Inflammatory macrophage (primary cell): ENCODE measurements at regions not wholly inside any gene's neighbourhood (a gene's known extent, or its start where the extent isn't known, plus 50 kb on each side); places are given as distances from the start of the nearest gene placed in this dataset.

Experiments
- DNase-seq, 2 donors: peaks; one replicate each; pipeline ENCODE4 v3.0.0-alpha.2; 2020 to 2022

DNA sequence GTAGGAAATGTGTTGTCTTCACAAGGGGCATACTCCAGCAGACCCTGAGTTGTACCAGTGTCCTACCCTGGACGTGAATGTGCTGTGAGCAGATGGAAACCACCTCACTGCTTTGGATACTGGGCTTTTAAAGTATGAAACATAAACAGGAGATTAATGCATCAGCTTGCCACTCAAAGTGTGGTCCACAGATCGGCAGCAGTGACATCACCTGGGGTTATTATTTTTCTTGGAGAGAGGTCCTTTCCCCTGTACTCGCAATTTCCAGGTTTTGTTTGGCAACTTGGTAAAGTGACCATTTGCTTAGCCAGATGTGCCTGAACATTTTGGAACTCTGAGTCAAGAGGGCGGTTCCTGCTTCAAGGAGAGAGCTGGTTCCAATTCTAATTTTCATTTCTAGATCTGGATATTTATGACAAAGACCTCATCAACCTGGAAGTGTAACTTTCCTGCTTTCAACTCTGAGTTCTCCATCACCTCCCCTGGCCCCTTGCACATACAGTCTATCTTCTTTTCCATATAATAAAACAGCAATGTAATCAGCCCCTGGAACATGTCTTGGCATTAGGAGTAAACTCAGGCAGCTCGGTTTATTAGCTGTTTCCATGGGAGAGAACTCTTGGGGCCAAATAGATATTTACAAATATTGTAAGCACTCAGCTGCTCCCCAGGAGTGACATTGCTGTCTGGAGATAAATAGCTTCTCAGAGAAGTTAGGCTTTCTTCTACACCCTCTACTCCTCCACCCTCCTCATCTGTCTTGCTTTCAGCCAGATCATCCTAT is 237.0 kb upstream of the TBX3 start:
- DNase-seq = no peak

DNA sequence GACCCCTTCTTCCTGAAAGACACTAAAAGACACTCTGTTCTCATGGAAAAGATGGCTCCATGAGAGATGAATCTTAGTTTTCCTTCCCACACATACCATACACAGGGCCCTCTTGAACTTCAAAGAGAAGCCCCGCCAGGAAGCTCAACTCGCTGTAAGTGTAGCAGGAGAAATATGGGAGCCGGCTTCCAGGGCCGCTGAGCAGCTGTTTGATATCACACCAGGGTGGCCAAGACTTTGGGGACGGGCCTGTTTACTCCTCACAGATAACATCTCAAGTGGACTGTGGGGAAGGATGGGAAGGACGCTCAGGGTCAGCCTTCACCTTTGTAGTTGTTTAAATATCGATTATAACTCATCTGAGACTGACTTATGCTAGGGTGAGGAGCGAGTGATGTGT is 235.5 kb upstream of the TBX3 start:
- DNase-seq = no peak

- no peak for DNase-seq
Measured at GRCh38 chr12:114918535-114919233, 234.7 kb upstream of the TBX3 start.

GRCh38 chr12:114917953-114918352 is 234.0 kb upstream of the TBX3 start:
- no peak for DNase-seq

DNA sequence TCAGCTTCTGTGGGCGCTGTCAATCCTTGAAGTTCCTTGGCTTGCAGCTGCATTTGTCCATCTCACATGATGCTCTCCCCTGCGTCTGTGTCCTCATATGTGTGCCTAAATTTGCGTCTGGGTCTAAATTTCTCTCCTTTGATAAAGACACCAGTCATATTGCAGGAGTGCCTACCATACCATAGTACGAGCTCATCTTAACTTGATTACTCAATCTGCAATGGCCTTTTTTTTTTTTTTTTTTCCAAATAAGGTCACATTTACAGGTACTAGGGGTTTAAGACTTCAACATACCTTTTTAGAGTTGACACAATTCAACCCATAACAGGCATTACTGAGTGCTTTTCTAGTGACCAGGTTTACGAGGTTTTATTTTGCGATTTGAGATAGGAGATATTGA is 233.3 kb upstream of the TBX3 start:
- DNase-seq = no peak

GRCh38 chr12:114916541-114916940 is 232.6 kb upstream of the TBX3 start:
- no peak for DNase-seq

DNA sequence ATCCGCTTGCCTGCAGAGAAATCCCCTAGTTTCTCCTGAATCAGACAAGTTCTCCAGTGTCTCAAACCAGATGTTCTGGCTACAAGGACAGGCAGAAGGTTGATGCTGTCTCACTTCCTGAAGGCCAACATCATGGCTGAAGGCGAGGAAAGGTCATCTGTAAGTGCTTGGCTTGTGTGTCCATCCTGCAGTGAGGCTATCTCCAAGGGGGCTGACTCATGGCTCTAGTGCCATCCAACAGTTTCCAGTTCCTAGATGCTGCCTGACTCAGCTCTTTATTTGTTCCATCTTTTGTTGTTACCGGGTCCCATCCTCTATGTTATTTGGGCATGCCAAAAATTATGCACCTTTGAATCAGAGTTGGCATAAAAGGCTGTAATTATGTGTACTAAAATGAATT is 232.1 kb upstream of the TBX3 start:
- DNase-seq = no peak

DNA sequence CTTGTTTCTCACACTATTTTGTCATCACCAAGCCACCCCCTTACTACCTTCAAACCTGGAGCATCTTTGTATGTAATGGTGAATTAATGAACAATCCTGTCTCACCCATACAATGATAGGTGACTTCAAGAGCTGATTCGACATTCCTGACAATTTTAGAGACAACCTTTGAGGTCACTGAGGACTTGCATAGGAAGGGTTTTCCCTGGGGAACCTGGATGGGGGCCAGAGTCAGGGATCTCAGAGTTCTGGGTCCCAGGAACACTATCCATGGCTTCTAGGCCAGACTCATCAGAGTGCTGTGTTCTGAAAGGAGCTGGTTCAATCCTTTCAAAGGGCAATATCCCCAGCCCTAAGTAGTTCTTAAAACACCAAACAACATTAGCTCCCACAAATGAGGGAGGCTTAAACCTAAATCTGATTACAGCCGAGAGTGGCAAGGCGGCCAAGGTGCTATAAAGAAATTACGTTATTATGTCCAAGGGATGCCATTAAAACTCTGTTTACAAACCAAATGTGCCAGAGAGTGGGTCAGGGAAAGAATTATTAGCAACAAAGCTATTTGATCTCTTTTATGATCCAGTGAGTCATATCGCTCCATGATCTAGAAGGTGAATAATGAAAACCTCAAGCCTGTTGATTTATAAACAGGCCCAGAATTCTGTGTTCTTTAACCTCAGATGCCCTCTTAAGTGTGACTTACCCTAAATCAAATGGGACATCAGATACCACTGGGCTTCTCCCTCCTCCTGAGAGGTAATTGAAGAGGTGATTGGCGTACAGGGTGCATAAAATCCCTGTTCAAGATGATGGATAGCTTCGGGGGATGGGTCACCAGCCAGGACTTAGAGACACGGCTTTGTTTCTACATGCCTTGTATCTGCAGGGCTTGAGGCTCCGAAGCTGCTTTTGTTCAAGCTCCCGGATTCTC is 230.2 kb upstream of the TBX3 start:
- DNase-seq = no peak

GRCh38 chr12:114912811-114913210 is 228.8 kb upstream of the TBX3 start:
- DNase-seq = no peak

- DNase-seq = no peak
Measured at GRCh38 chr12:114911196-114911595, 227.2 kb upstream of the TBX3 start.

GRCh38 chr12:114904254-114905003 is 220.5 kb upstream of the TBX3 start:
- no peak for DNase-seq

DNA sequence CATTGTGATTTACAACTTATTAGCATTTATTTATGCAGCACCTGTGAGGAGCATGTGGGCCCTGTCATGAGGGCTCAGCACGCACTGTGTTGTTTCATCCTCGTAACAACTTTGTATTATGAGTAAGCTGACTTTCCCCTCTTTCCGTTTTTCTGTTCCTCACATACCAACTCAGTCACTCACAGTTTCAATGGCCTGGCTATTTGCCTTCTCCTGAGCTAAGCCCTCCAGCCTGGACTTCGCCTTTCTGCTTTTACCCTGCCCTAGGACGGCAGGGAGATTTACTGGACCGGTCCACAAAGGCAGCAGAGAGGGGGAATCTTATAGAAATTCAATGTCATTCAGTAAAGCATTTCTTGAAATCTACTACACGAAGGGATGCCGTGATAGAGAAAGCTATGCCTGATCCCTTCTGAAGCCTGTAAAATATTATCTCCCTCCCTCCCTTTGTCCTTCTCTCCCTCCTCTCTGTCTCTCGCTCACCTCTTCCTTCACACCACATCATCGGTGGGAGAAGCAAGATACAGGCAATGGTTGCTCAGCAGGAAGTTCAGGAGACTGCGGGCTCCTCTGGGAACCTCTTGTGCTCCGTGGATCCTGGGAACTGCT is 219.2 kb upstream of the TBX3 start:
- DNase-seq = no peak

GRCh38 chr12:114902665-114903064 is 218.7 kb upstream of the TBX3 start:
- no peak for DNase-seq

GRCh38 chr12:114901316-114901715 is 217.3 kb upstream of the TBX3 start:
- DNase-seq = no peak

GRCh38 chr12:114898159-114898558 is 214.2 kb upstream of the TBX3 start:
- DNase-seq = no peak

DNA sequence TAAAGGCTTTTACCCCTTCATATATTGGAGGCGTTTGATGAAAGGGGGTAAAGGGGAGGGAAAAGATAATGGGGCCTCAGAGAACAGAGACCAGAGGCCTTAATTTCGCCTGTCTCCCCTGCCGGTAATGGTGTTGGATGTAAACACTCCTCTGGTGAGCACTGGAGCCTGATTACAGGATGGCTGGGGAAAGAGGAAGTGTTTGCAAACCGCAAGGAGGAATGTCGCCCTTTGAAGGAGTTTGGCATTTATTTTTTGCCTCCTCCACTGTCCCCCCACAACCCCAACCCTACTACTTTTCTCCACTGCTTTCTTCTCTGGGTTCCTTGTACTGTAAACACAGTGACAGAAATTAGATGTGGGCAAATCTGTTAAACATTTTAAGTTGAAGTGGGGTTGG is 211.9 kb upstream of the TBX3 start:
- no peak for DNase-seq

DNA sequence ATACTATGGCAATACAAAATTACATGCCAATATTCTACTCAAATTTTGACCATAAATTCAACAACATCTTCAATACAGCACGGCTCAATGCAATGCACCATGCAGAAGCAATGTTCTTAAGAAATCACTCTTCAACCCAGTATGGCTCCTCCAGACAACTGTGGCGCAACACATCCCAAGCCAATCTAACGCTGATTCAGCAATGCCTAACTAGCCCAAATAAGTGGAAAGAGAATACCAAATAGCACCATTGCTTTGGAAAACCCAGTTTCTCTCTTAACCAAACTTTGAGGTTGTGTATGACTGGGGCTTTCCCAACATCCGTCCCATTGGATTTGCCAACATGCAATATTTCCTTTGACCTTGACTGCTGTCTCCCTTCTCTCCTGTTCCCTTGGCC is 211.1 kb upstream of the TBX3 start:
- no peak for DNase-seq

DNA sequence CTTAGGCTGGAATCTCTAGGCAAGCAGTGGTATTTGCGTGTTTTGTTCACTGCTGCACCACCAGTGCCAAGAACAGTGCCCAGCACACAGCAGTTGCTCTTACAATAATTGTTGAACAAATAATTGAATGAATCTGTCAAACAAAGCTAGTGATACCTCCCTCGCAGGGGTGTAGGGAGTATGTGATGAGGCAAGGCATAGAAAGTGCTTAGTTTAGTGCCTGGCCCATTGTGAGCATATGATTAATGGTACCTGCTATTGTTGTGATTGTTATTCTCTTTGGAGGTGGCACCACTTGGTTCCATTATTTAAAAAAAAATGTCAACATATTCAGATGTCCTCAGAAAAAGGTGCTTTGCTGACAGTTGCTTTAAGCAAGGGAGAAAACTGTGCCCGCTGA is 210.1 kb upstream of the TBX3 start:
- DNase-seq = no peak

DNA sequence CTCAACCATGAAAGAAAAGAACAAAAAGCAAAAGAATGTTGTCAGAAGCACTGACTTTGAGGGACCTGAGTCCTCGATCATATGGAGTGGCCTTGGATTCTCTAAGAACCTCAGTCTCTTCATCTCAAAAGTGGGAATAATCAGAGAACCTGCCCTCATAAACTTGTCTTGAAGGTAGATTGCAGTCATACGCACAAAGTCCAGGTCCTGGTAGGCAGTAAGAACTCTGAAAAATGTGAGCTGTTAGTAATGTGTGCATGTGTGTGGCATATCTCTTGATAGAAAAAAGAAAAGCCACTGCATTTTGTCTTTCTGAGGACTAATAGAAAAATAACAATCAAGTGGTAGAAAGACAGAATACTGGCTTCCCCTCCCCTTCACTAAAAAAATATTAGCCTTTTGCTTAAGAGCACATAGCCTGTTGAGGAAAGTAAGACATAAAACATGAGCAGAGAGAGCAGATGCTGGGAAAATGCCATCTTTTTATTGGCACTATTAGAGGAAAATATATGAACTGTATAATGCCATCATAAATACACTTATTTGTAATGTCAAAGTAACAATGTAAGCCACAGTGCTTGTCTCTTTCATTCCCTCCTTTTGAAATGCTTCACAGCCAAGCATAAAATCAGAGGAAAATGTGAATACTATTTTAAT is 205.1 kb upstream of the TBX3 start:
- no peak for DNase-seq

GRCh38 chr12:114888448-114888847 is 204.5 kb upstream of the TBX3 start:
- no peak for DNase-seq

GRCh38 chr12:114885501-114885900 is 201.5 kb upstream of the TBX3 start:
- DNase-seq = no peak

DNA sequence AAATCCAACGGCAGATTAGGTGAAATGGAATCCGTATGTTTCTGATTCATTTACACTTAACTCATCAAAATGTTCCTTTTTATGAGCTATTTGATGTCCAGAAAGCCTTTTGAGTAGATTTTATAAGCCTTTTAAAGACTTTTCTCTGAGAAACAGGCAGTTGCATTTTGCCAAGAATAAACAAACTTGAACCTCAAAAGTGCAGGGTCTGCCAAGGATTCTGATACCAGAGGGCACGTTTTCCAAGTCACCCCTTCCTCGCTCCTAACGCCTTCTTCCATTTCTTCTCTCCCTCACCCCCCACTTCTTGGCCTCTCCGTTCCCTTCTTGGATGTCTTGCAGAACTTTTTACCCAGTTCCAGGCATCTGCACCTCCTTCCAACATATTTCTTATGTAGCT is 200.6 kb upstream of the TBX3 start:
- DNase-seq = no peak
